Pancreas (tissue), 10 donors: ENCODE measurements at regions not wholly inside any gene's neighbourhood (a gene's known extent, or its start where the extent isn't known, plus 50 kb on each side); places are given as distances from the start of the nearest gene placed in this dataset.

ENCODE experiments used
- ATAC-seq, 4 donors: fragments of 200-7000 bp; cut with Tn5 transposase; one replicate each; pipeline versions ENCODE4 v1.8.0 to v1.9.1; 2020; ENCODE audit warnings: mild to moderate bottlenecking in 4 of 4, moderate library complexity in 4 of 4
- DNase-seq, 6 donors: peaks; one replicate each; pipeline ENCODE4 v3.0.0-alpha.2; 2020
- FAIRE-seq: peaks from 2 replicates; lab custom pipeline; 2012; peaks lifted over from hg19 to GRCh38; lab: Jason Lieb, UNC
- H3K27ac ChIP-seq, 4 donors: fragments of 200-600 bp; sonication (generic); 1 replicate in 3 of 4; 2 replicates in 1 of 4; pipeline versions ENCODE4 v1.5.0 to v1.8.0; 2020
- H3K27me3 ChIP-seq, 4 donors: fragments of 200-600 bp; one replicate each; pipeline ENCODE4 v1.8.0; 2021
- H3K36me3 ChIP-seq, 3 donors: fragments of 200-600 bp; sonication (generic) in 1 of 3; one replicate each; pipeline versions ENCODE4 v1.5.0 to v1.8.0; 2020 to 2021
- H3K4me1 ChIP-seq, 3 donors: fragments of 200-600 bp; one replicate each; pipeline ENCODE4 v1.8.0; 2021
- H3K4me3 ChIP-seq, 4 donors: fragments of 200-600 bp; sonication (generic) in 2 of 4; one replicate each; pipeline versions ENCODE4 v1.5.0 to v1.8.0; 2020 to 2021
- H3K9me3 ChIP-seq, 4 donors: fragments of 200-600 bp; one replicate each; pipeline ENCODE4 v1.8.0; 2021
- WGBS, 2 donors: extraction: QIAGEN DNeasy Blood & Tissue Kit; methylation state at CpG; one replicate each; pipeline ENCODE4 v1.1.7; 2013; 5-methylcytosine and 5-hydroxymethylcytosine counted together
- intact Hi-C, 3 donors: fragments of 100-400 bp; cut with DNase I; formaldehyde crosslinking; loops; one replicate each; pipeline versions ENCODE4 v1.11.1 to v1.14.2; 2022
- TF ChIP-seq, protein P1 (sequence below), 4 donors: fragments of 200-600 bp; sonication (generic) in 3 of 4; IDR thresholded peaks; one replicate each; pipeline versions ENCODE4 v1.5.0 to v1.8.0; 2021; ENCODE audit warnings: antibody characterized with exemption in 4 of 4
- donor health status: healthy with polysubstance abuse.
- donor health status: DM: no; HTN: no; CAD: no; lungs with moderate emphysema.
- donor health status: DM: no; HTN: no; CAD: no.
- donor health status: control.
- donor health status: control.
- donor health status: Bipolar disorder and iron deficiency.
- donor health status: DM: yes; HTN: yes; CAD: no.
- donor health status: DM: no; HTN: no; CAD: no.
- donor health status: DM: no; HTN: no; CAD: no.
- donor health status: DM: yes; HTN: yes; CAD: no.

DNA sequence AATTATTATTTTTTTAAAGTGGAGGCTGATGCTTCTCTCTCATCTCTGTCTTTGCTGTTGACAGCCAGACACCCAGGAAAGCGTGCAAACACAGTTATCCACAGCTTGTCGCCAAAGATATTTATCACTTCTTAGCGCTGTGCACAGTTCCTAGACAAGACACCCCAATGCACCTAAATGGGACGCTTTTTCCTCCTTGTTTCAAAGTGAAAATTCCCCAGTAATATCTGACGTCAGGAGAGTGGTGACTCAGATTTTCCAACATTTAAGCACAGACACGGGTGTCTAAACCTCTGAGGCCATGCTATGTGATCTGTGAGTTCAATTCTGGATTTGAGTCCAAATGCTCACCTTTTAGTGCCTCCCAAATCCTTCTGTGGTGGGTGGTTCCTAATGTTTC lies 151.6 kb downstream of the EMX2 start:
- no peak for DNase-seq
- no peak overlapping the region for H3K27ac ChIP-seq
- ATAC-seq = no peak
- no peaks in the 10 kb centered on the region for H3K27me3 ChIP-seq
- intact Hi-C loops = no loop called here
- H3K4me3 ChIP-seq = no peak overlapping the region
- no peak for FAIRE-seq
- H3K9me3 ChIP-seq = no peaks in the 10 kb centered on the region
- no peaks in the 10 kb centered on the region for H3K36me3 ChIP-seq
- no peaks in the 10 kb centered on the region for H3K4me1 ChIP-seq
- TF ChIP-seq, protein P1, sequence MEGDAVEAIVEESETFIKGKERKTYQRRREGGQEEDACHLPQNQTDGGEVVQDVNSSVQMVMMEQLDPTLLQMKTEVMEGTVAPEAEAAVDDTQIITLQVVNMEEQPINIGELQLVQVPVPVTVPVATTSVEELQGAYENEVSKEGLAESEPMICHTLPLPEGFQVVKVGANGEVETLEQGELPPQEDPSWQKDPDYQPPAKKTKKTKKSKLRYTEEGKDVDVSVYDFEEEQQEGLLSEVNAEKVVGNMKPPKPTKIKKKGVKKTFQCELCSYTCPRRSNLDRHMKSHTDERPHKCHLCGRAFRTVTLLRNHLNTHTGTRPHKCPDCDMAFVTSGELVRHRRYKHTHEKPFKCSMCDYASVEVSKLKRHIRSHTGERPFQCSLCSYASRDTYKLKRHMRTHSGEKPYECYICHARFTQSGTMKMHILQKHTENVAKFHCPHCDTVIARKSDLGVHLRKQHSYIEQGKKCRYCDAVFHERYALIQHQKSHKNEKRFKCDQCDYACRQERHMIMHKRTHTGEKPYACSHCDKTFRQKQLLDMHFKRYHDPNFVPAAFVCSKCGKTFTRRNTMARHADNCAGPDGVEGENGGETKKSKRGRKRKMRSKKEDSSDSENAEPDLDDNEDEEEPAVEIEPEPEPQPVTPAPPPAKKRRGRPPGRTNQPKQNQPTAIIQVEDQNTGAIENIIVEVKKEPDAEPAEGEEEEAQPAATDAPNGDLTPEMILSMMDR (IDR thresholded peaks at IDR 0.05) = no peak
- 45 to 46% methylated on average over 6 of the region's 6 CpGs for WGBS, 2 donors

DNA sequence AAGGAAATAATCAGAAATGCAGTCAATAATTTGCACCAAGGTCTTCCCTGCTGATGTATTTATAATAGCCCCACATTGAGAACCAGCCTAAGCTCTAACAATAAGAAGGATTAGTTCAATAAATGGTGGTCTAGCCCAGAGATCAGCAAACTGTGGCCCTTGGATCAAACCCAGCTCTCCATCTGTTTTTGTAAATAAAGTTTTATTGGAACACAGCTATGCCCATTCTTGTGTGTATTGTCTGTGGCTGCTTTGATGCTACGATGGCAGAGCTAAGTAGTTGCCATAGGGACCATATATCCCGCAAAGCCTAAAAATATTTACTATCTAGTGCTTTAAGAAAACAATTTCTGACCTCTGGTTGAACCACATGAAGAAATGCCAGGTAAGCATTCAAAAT lies 154.9 kb downstream of the EMX2 start:
- DNase-seq = no peak
- Histone ChIP-seq H3K36me3 (no peaks in the 10 kb centered on the region), H3K27me3 (no peaks in the 10 kb centered on the region), H3K4me1 (no peaks in the 10 kb centered on the region), H3K9me3 (no peaks in the 10 kb centered on the region), H3K27ac (no peak overlapping the region), H3K4me3 (no peak overlapping the region)
- no peak for FAIRE-seq
- TF ChIP-seq, protein P1 (IDR thresholded peaks at IDR 0.05) = no peak
- 79 to 84% methylated on average over 2 of the region's 2 CpGs for WGBS, 2 donors
- intact Hi-C loops = no loop called here
- no peak for ATAC-seq

DNA sequence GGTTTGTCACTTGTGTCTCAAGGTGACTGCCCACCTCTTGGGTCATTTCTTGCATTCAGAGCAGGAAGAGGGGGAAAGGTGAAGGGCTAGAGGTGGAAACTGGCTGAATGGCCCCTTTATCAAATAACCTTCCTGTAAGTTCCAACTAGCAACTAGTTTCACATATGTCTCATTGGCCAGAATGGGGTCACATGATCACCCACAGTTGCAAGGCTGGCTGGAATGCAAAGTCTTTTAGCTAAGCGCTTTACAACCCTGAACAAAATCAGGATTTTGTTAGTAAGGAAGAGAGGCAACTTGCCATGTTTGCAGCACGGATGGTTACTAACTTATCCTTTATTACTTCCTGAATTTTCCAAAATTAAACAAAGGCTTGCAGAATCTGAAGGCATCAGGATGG lies 156.3 kb downstream of the EMX2 start:
- Histone ChIP-seq H3K4me3 (no peak overlapping the region), H3K9me3 (no peaks in the 10 kb centered on the region), H3K27ac (no peak overlapping the region), H3K36me3 (no peaks in the 10 kb centered on the region), H3K4me1 (no peaks in the 10 kb centered on the region), H3K27me3 (no peaks in the 10 kb centered on the region)
- TF ChIP-seq, protein P1 (IDR thresholded peaks at IDR 0.05) = no peak
- intact Hi-C loops = no loop called here
- 77 to 85% methylated on average over 2 of the region's 2 CpGs for WGBS, 2 donors
- ATAC-seq (no peak), FAIRE-seq (no peak), DNase-seq (no peak)

DNA sequence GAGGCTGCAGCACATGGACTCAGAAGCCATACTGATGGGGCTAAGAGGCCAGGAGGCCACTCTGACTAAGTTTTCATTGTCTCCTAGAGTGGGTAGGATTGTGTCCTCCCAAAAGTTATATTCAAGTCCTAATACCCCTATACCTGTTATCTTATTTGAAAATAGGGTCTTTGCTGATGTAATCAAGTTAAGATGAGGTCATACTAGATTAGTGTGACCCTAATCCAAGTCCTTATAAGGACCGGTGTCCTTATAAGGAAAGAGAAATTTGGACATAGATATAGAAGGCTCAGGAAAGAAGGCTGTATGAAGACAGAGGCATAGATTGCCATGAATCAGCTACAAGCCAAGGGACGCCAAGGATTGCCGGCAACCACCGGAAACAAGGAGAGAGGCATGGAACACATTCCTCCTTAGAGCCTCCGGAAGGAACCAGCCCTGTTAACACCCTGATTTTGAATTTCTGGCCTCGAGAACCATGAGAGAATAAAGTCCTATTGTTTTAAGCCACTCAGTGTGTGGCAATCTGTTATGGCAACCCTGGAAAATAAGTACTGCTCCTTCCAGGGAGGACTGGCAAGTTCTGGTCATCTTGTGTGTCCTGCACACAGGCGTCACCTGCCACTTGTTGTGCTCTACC lies 157.0 kb downstream of the EMX2 start:
- H3K36me3 ChIP-seq = no peaks in the 10 kb centered on the region
- no peaks in the 10 kb centered on the region for H3K27me3 ChIP-seq
- DNase-seq = no peak
- H3K4me3 ChIP-seq = no peak overlapping the region
- no peak for FAIRE-seq
- no peaks in the 10 kb centered on the region for H3K4me1 ChIP-seq
- WGBS, 2 donors = 63 to 69% methylated on average over 7 of the region's 7 CpGs
- H3K9me3 ChIP-seq = no peaks in the 10 kb centered on the region
- no peak for ATAC-seq
- H3K27ac ChIP-seq = no peak overlapping the region
- intact Hi-C loops = no loop called here
- TF ChIP-seq, protein P1 (IDR thresholded peaks at IDR 0.05) = no peak

DNA sequence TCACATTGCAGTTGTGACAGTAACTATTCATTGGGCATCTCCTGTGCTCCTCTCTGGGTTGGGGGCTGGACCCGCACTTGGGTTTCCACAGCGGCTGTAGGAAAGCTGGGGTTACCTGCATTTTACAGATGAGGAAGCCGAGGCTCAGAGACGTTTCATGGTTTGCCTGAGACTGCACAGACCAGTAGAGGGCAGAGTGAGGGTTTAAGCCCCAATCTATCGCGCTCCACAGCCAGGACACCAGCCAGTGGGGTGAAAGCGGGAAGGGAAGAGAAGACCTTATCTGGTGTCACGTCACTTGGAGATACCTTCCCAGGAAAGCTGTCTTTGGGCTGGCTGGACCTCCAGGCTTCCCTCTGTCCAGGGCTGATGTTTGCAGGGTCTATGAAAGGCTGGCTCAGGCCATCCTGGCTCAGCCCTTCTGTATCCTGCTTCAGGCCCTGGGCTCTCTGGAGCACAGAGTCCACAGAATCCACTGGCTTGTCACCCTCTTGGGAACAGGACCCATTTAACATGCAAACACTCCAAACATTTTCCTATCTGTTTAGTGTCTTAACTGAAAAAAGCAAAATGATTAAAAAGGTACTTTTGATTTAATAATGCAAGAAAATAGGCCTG lies 167.7 kb downstream of the EMX2 start:
- DNase-seq (no peak), FAIRE-seq (no peak), ATAC-seq (no peak)
- H3K9me3 ChIP-seq = no peaks in the 10 kb centered on the region
- H3K36me3 ChIP-seq = no peaks in the 10 kb centered on the region
- intact Hi-C loops = no loop called here
- TF ChIP-seq, protein P1 (IDR thresholded peaks at IDR 0.05) = no peak
- WGBS, 2 donors = 80 to 81% methylated on average over 8 of the region's 8 CpGs
- H3K4me1 ChIP-seq = no peaks in the 10 kb centered on the region
- no peaks in the 10 kb centered on the region for H3K27me3 ChIP-seq
- no peak overlapping the region for H3K27ac ChIP-seq
- no peak overlapping the region for H3K4me3 ChIP-seq
